SK-N-SH treated with all-trans-retinoic acid at 6 μM for 48 hours (cell line): ENCODE measurements at regions not wholly inside any gene's neighbourhood (a gene's known extent, or its start where the extent isn't known, plus 50 kb on each side); places are given as distances from the start of the nearest gene placed in this dataset.

Experiments
- ATAC-seq: fragments of 200-7000 bp; cut with Tn5 transposase; 3 replicates; pipeline ENCODE4 v1.9.1; 2020; ENCODE audit warnings: mild to moderate bottlenecking, moderate library complexity
- ARNTL ChIP-seq: fragments of 450-650 bp; formaldehyde crosslinking; IDR thresholded peaks from 2 replicates; pipeline ENCODE4 v1.5.0; 2020; ENCODE audit warnings: low read depth, mild to moderate bottlenecking, moderate library complexity, borderline replicate concordance
- BACH2 ChIP-seq: fragments of 250-450 bp; sonication (Bioruptor Pico); IDR thresholded peaks from 2 replicates; pipeline ENCODE4 v1.9.0; 2021; ENCODE audit warnings: mild to moderate bottlenecking, borderline replicate concordance
- CSDC2 ChIP-seq: fragments of 250-450 bp; sonication (Bioruptor Pico); IDR thresholded peaks from 2 replicates; pipeline ENCODE4 v1.5.0; 2020; ENCODE audit warnings: mild to moderate bottlenecking, moderate library complexity
- ESRRG ChIP-seq: fragments of 250-450 bp; sonication (Bioruptor Pico); IDR thresholded peaks from 2 replicates; pipeline ENCODE4 v1.6.1; 2021; ENCODE audit warnings: mild to moderate bottlenecking
- GLIS3 ChIP-seq: fragments of 250-450 bp; sonication (Bioruptor Pico); IDR thresholded peaks from 2 replicates; pipeline ENCODE4 v1.5.0; 2020; ENCODE audit warnings: mild to moderate bottlenecking, moderate library complexity
- ISL1 ChIP-seq: fragments of 250-450 bp; sonication (Bioruptor Pico); IDR thresholded peaks from 2 replicates; pipeline ENCODE4 v2.1.2; 2022; ENCODE audit warnings: mild to moderate bottlenecking, moderate library complexity
- OSR1 ChIP-seq: fragments of 250-450 bp; sonication (Bioruptor Pico); IDR thresholded peaks from 2 replicates; pipeline ENCODE4 v1.8.0; 2022; ENCODE audit warnings: moderate library complexity, mild to moderate bottlenecking, inconsistent platforms
- RARB ChIP-seq: fragments of 250-450 bp; sonication (Bioruptor Pico); IDR thresholded peaks from 2 replicates; pipeline ENCODE4 v1.8.0; 2021; ENCODE audit warnings: mild to moderate bottlenecking, moderate library complexity
- SNAI2 ChIP-seq: fragments of 250-450 bp; sonication (Bioruptor Pico); IDR thresholded peaks from 2 replicates; pipeline ENCODE4 v1.5.0; 2020; ENCODE audit warnings: mild to moderate bottlenecking, moderate library complexity
- TCF4 ChIP-seq: fragments of 250-450 bp; sonication (Bioruptor Pico); IDR thresholded peaks from 2 replicates; pipeline ENCODE4 v1.8.0; 2021; ENCODE audit warnings: mild to moderate bottlenecking, moderate library complexity, borderline replicate concordance
- TOX ChIP-seq: fragments of 250-450 bp; sonication (Bioruptor Pico); IDR thresholded peaks from 2 replicates; pipeline ENCODE4 v1.8.0; 2021; ENCODE audit warnings: mild to moderate bottlenecking, moderate library complexity, borderline replicate concordance
- ZFP30 ChIP-seq: fragments of 450-650 bp; formaldehyde crosslinking; IDR thresholded peaks from 2 replicates; pipeline ENCODE4 v1.5.0; 2022; ENCODE audit warnings: mild to moderate bottlenecking, moderate library complexity
- ZNF8 ChIP-seq: fragments of 450-650 bp; formaldehyde crosslinking; IDR thresholded peaks from 2 replicates; pipeline ENCODE4 v1.5.0; 2020; ENCODE audit warnings: mild to moderate bottlenecking, moderate library complexity
- TF ChIP-seq, protein P1 (sequence below): fragments of 250-450 bp; sonication (Bioruptor Pico); IDR thresholded peaks from 2 replicates; pipeline ENCODE4 v1.5.0; 2020; ENCODE audit warnings: mild to moderate bottlenecking, moderate library complexity
- TF ChIP-seq, protein P2 (sequence below): fragments of 250-450 bp; sonication (Bioruptor Pico); IDR thresholded peaks from 2 replicates; pipeline ENCODE4 v1.5.1; 2021; ENCODE audit warnings: mild to moderate bottlenecking, moderate library complexity
- TF ChIP-seq, protein P3 (sequence below): fragments of 250-450 bp; sonication (Bioruptor Pico); IDR thresholded peaks from 2 replicates; pipeline ENCODE4 v1.5.1; 2020; ENCODE audit warnings: low read depth, mild to moderate bottlenecking, moderate library complexity
- TF ChIP-seq, protein P4 (sequence below): fragments of 250-450 bp; sonication (Bioruptor Pico); IDR thresholded peaks from 2 replicates; pipeline ENCODE4 v1.8.0; 2021; ENCODE audit warnings: low read depth, mild to moderate bottlenecking, moderate library complexity, borderline replicate concordance

DNA sequence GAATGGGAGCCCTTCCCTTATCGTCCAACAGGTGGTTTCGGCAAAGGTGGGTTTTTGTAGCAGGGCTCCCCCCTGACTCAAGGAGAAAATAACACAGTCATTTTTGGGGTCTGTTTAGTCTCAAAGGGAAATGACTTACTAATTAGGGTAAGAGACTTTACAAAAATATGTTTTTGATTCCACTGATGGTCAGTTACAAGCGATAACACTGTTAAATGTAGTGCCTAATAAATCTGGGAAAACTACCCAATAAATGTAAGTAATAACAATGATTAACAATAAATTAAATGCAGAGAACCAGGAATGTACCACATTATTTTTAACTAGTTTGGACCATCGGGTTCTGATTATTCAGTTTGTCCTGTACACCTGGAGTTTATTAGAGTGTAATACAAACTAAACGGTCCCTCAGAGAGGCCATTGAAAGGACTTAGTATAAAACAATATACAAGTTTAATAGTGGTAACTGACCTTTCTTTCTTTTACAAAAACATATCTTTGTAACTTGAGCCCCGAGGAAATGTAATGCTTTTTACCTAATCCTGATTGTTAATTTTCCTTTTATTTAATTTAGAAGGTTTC is 216.2 kb upstream of the HABP2 start:
- ATAC-seq = peak; percentile 67
- TF ChIP-seq ISL1 (CRISPR knock-in tag) = peak; percentile 34; the same call in 1 of the 2 replicates
- no peak for TF ChIP-seq OSR1 (CRISPR knock-in tag)
- 0 out of 2 replicates have a peak, but pooled peaks have one; percentile 23 for TF ChIP-seq ESRRG (CRISPR knock-in tag)
- TF ChIP-seq, protein P1, sequence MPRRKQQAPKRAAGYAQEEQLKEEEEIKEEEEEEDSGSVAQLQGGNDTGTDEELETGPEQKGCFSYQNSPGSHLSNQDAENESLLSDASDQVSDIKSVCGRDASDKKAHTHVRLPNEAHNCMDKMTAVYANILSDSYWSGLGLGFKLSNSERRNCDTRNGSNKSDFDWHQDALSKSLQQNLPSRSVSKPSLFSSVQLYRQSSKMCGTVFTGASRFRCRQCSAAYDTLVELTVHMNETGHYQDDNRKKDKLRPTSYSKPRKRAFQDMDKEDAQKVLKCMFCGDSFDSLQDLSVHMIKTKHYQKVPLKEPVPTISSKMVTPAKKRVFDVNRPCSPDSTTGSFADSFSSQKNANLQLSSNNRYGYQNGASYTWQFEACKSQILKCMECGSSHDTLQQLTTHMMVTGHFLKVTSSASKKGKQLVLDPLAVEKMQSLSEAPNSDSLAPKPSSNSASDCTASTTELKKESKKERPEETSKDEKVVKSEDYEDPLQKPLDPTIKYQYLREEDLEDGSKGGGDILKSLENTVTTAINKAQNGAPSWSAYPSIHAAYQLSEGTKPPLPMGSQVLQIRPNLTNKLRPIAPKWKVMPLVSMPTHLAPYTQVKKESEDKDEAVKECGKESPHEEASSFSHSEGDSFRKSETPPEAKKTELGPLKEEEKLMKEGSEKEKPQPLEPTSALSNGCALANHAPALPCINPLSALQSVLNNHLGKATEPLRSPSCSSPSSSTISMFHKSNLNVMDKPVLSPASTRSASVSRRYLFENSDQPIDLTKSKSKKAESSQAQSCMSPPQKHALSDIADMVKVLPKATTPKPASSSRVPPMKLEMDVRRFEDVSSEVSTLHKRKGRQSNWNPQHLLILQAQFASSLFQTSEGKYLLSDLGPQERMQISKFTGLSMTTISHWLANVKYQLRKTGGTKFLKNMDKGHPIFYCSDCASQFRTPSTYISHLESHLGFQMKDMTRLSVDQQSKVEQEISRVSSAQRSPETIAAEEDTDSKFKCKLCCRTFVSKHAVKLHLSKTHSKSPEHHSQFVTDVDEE = peak; percentile 63; the same call in 1 of the 2 replicates
- peak; percentile 88 for TF ChIP-seq TCF4 (CRISPR knock-in tag)
- TF ChIP-seq ZFP30 (CRISPR knock-in tag) = no peak

DNA sequence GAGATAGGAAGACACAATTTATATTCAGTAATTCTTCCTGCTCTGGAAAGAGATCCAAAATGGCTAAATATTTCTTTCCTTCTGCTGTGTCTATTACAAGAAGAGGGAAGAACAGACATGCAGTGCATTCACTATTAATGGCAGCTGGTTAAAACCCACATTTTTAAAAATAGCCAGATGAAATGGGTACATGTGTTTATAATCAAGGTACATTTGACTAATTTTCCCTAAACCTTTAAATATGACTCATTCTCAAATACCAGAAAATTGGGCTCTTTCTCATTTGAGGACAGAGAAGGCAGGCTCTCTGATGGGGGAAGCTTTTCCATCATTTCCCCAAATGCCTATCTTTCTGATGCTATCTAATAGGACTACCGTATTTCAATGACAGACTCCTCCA is 215.7 kb upstream of the HABP2 start:
- TF ChIP-seq CSDC2 (CRISPR knock-in tag) (no peak), OSR1 (CRISPR knock-in tag) (no peak), GLIS3 (CRISPR knock-in tag) (no peak), SNAI2 (CRISPR knock-in tag) (no peak), ARNTL (CRISPR knock-in tag) (no peak), ZNF8 (no peak), ISL1 (CRISPR knock-in tag) (no peak; the same call in 1 of the 2 replicates), TOX (CRISPR knock-in tag) (no peak)
- TF ChIP-seq, protein P2, sequence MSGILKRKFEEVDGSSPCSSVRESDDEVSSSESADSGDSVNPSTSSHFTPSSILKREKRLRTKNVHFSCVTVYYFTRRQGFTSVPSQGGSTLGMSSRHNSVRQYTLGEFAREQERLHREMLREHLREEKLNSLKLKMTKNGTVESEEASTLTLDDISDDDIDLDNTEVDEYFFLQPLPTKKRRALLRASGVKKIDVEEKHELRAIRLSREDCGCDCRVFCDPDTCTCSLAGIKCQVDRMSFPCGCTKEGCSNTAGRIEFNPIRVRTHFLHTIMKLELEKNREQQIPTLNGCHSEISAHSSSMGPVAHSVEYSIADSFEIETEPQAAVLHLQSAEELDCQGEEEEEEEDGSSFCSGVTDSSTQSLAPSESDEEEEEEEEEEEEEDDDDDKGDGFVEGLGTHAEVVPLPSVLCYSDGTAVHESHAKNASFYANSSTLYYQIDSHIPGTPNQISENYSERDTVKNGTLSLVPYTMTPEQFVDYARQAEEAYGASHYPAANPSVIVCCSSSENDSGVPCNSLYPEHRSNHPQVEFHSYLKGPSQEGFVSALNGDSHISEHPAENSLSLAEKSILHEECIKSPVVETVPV (CRISPR knock-in tag) = no peak
- TF ChIP-seq, protein P3, sequence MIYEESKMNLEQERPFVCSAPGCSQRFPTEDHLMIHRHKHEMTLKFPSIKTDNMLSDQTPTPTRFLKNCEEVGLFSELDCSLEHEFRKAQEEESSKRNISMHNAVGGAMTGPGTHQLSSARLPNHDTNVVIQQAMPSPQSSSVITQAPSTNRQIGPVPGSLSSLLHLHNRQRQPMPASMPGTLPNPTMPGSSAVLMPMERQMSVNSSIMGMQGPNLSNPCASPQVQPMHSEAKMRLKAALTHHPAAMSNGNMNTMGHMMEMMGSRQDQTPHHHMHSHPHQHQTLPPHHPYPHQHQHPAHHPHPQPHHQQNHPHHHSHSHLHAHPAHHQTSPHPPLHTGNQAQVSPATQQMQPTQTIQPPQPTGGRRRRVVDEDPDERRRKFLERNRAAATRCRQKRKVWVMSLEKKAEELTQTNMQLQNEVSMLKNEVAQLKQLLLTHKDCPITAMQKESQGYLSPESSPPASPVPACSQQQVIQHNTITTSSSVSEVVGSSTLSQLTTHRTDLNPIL (CRISPR knock-in tag) = no peak
- TF ChIP-seq, protein P1 = no peak
- TF ChIP-seq, protein P4, sequence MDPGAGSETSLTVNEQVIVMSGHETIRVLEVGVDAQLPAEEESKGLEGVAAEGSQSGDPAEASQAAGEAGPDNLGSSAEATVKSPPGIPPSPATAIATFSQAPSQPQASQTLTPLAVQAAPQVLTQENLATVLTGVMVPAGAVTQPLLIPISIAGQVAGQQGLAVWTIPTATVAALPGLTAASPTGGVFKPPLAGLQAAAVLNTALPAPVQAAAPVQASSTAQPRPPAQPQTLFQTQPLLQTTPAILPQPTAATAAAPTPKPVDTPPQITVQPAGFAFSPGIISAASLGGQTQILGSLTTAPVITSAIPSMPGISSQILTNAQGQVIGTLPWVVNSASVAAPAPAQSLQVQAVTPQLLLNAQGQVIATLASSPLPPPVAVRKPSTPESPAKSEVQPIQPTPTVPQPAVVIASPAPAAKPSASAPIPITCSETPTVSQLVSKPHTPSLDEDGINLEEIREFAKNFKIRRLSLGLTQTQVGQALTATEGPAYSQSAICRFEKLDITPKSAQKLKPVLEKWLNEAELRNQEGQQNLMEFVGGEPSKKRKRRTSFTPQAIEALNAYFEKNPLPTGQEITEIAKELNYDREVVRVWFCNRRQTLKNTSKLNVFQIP (CRISPR knock-in tag) = no peak
- peak; percentile 81 for ATAC-seq

DNA sequence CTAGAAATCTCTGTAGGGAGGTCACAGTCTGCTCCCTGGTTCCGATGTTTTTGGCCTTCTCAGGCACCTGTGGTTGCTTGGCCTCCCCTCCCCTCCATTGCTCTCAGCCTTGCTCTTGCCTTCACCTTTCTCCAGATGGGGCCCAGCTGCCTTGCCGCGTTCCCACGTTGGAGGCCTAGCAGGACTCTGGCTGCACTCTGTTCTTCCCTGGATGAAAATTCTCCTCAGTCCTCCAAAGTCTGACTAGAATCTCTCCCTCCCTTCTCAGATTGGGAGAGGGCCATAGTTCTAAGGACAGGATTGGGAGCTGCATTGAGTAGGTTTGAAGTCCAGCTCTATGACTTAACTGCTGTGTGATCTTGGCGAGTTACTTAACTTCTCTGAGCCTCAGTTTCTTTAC is 213.7 kb upstream of the HABP2 start:
- no peak for ATAC-seq
- TF ChIP-seq, protein P1 = no peak
- no peak for TF ChIP-seq ARNTL (CRISPR knock-in tag)
- TF ChIP-seq ZFP30 (CRISPR knock-in tag) = no peak
- TF ChIP-seq TOX (CRISPR knock-in tag) = no peak
- TF ChIP-seq BACH2 (CRISPR knock-in tag) = no peak
- TF ChIP-seq RARB (CRISPR knock-in tag) = no peak
- TF ChIP-seq GLIS3 (CRISPR knock-in tag) = no peak
- TF ChIP-seq, protein P3 (CRISPR knock-in tag) = no peak
- no peak for TF ChIP-seq CSDC2 (CRISPR knock-in tag)
- no peak for TF ChIP-seq ZNF8
